Fibroblast of lung (primary cell): ENCODE measurements at regions not wholly inside any gene's neighbourhood (a gene's known extent, or its start where the extent isn't known, plus 50 kb on each side); places are given as distances from the start of the nearest gene placed in this dataset.

Experiments
- CTCF ChIP-seq, 2 donors: IDR thresholded peaks in 1 of 2; conservative IDR thresholded peaks in 1 of 2; 1 replicate in 1 of 2; 2 replicates in 1 of 2; pipeline ENCODE4 v1.5.1; 2011 to 2012; ENCODE audit warnings: low read length in 2 of 2, control low read depth in 1 of 2, inconsistent platforms in 1 of 2, low read depth in 1 of 2, mild to moderate bottlenecking in 1 of 2
- EZH2 ChIP-seq: IDR thresholded peaks from 2 replicates; pipeline ENCODE4 v1.5.1; 2012; ENCODE audit warnings: low read length, control low read depth, mild to moderate bottlenecking; ENCODE audit errors: missing control alignments

- TF ChIP-seq CTCF (conservative IDR thresholded peaks at IDR 0.05 in 1 of 2, IDR thresholded peaks at IDR 0.05 in 1 of 2; ENCODE audit: low read depth in 1 of 2, low read length in 2 of 2) (no peak), EZH2 (no peak)
Measured at GRCh38 chr13:48851707-48852106, 124.0 kb upstream of the FNDC3A start.
